ENCODE measurements at regions not wholly inside any gene's neighbourhood (a gene's known extent, or its start where the extent isn't known, plus 50 kb on each side); places are given as distances from the start of the nearest gene placed in this dataset.

GRCh38 chr5:91840412-91840811 lies 457.3 kb upstream of the ARRDC3 start:
- Histone ChIP-seq H3K27me3 (ENCODE audit: control insufficient read depth, insufficient read depth, low read length) (no peaks in the 10 kb centered on the region), H3K27ac (ENCODE audit: insufficient read depth, low read length) (no peak overlapping the region), H3K36me3 (ENCODE audit: control insufficient read depth, insufficient read depth, low read length) (no peaks in the 10 kb centered on the region), H3K4me3 (replicated peaks in 1 of 4; ENCODE audit: control extremely low read depth in 1 of 4, insufficient read depth in 1 of 4, low read depth in 3 of 4, low read length in 4 of 4) (no peak overlapping the region), H3K9ac (ENCODE audit: insufficient read depth, low read length) (no peak overlapping the region), H3K4me2 (ENCODE audit: extremely low read depth, insufficient read depth, low read length) (no peak overlapping the region), H3K9me3 (ENCODE audit: control insufficient read depth, insufficient read depth, low read depth, low read length) (no peaks in the 10 kb centered on the region), H4K20me1 (ENCODE audit: control insufficient read depth, extremely low read depth, insufficient read depth, low read length) (no peaks in the 10 kb centered on the region), H2AFZ (ENCODE audit: low read length) (no peak overlapping the region), H3K79me2 (ENCODE audit: control insufficient read depth, insufficient read depth, low read length) (no peaks in the 10 kb centered on the region), H3K4me1 (ENCODE audit: control insufficient read depth, extremely low read depth, insufficient read depth, low read length) (no peaks in the 10 kb centered on the region)
- no peak for TF ChIP-seq CTCF (conservative IDR thresholded peaks at IDR 0.05 in 1 of 2, IDR thresholded peaks at IDR 0.05 in 1 of 2; ENCODE audit: low read depth in 1 of 2, low read length in 2 of 2)
- TF ChIP-seq EZH2 (IDR thresholded peaks at IDR 0.05; ENCODE audit: low read length, missing control alignments), result no peak
- DNase-seq (ENCODE audit: low read depth in 2 of 2), result no peak

- Histone ChIP-seq H3K9ac (ENCODE audit: insufficient read depth, low read length) (no peak overlapping the region), H2AFZ (ENCODE audit: low read length) (no peak overlapping the region), H3K27ac (ENCODE audit: insufficient read depth, low read length) (no peak overlapping the region), H3K79me2 (ENCODE audit: control insufficient read depth, insufficient read depth, low read length) (no peaks in the 10 kb centered on the region), H3K4me3 (replicated peaks in 1 of 4; ENCODE audit: control extremely low read depth in 1 of 4, insufficient read depth in 1 of 4, low read depth in 3 of 4, low read length in 4 of 4) (no peak overlapping the region), H3K4me2 (ENCODE audit: extremely low read depth, insufficient read depth, low read length) (no peak overlapping the region), H4K20me1 (ENCODE audit: control insufficient read depth, extremely low read depth, insufficient read depth, low read length) (no peaks in the 10 kb centered on the region), H3K4me1 (ENCODE audit: control insufficient read depth, extremely low read depth, insufficient read depth, low read length) (no peaks in the 10 kb centered on the region), H3K27me3 (ENCODE audit: control insufficient read depth, insufficient read depth, low read length) (no peaks in the 10 kb centered on the region), H3K36me3 (ENCODE audit: control insufficient read depth, insufficient read depth, low read length) (no peaks in the 10 kb centered on the region), H3K9me3 (ENCODE audit: control insufficient read depth, insufficient read depth, low read depth, low read length) (no peaks in the 10 kb centered on the region)
- DNase-seq (ENCODE audit: low read depth in 2 of 2), result no peak
- TF ChIP-seq EZH2 (IDR thresholded peaks at IDR 0.05; ENCODE audit: low read length, missing control alignments) (no peak), CTCF (conservative IDR thresholded peaks at IDR 0.05 in 1 of 2, IDR thresholded peaks at IDR 0.05 in 1 of 2; ENCODE audit: low read depth in 1 of 2, low read length in 2 of 2) (no peak)
Measured at GRCh38 chr5:91839721-91840120, 456.6 kb upstream of the ARRDC3 start.

- Histone ChIP-seq H3K9me3 (ENCODE audit: control insufficient read depth, insufficient read depth, low read depth, low read length) (no peaks in the 10 kb centered on the region), H3K27ac (ENCODE audit: insufficient read depth, low read length) (no peak overlapping the region), H3K4me3 (replicated peaks in 1 of 4; ENCODE audit: control extremely low read depth in 1 of 4, insufficient read depth in 1 of 4, low read depth in 3 of 4, low read length in 4 of 4) (no peak overlapping the region), H3K36me3 (ENCODE audit: control insufficient read depth, insufficient read depth, low read length) (no peaks in the 10 kb centered on the region), H3K79me2 (ENCODE audit: control insufficient read depth, insufficient read depth, low read length) (no peaks in the 10 kb centered on the region), H2AFZ (ENCODE audit: low read length) (no peak overlapping the region), H3K4me2 (ENCODE audit: extremely low read depth, insufficient read depth, low read length) (no peak overlapping the region), H3K9ac (ENCODE audit: insufficient read depth, low read length) (no peak overlapping the region), H3K4me1 (ENCODE audit: control insufficient read depth, extremely low read depth, insufficient read depth, low read length) (no peaks in the 10 kb centered on the region), H3K27me3 (ENCODE audit: control insufficient read depth, insufficient read depth, low read length) (no peaks in the 10 kb centered on the region), H4K20me1 (ENCODE audit: control insufficient read depth, extremely low read depth, insufficient read depth, low read length) (no peaks in the 10 kb centered on the region)
- no peak for TF ChIP-seq CTCF (conservative IDR thresholded peaks at IDR 0.05 in 1 of 2, IDR thresholded peaks at IDR 0.05 in 1 of 2; ENCODE audit: low read depth in 1 of 2, low read length in 2 of 2)
- TF ChIP-seq EZH2 (IDR thresholded peaks at IDR 0.05; ENCODE audit: low read length, missing control alignments), result no peak
- no peak for DNase-seq (ENCODE audit: low read depth in 2 of 2)
Measured at GRCh38 chr5:91839233-91839632, 456.1 kb upstream of the ARRDC3 start.

Data from fibroblast of lung (primary cell).